ENCODE measurements at regions not wholly inside any gene's neighbourhood (a gene's known extent, or its start where the extent isn't known, plus 50 kb on each side); places are given as distances from the start of the nearest gene placed in this dataset.

GRCh38 chr4:4680758-4681157 is 138.9 kb upstream of the STX18 start:
- H3K9ac ChIP-seq (ENCODE audit: low read length), result no peak overlapping the region
- no peak overlapping the region for H3K18ac ChIP-seq (ENCODE audit: low read length)
- no peak overlapping the region for H2BK5ac ChIP-seq (ENCODE audit: low read length)
- no peak overlapping the region for H3K4ac ChIP-seq (ENCODE audit: low read depth, low read length)
- H3K79me1 ChIP-seq (ENCODE audit: low read length), result no peaks in the 10 kb centered on the region
- H3K56ac ChIP-seq (ENCODE audit: low read length), result no peak overlapping the region
- H3K27ac ChIP-seq (ENCODE audit: low read depth, low read length), result no peak overlapping the region
- no peak for DNase-seq
- H3K4me1 ChIP-seq (ENCODE audit: control insufficient read depth, low read depth, low read length), result peaks cover 7% of the 10 kb centered on the region
- no peak overlapping the region for H3K4me3 ChIP-seq (ENCODE audit: low read length)
- no peaks in the 10 kb centered on the region for H3K36me3 ChIP-seq (ENCODE audit: control insufficient read depth, insufficient read depth, low read length)
- H2AK5ac ChIP-seq (ENCODE audit: low read length), result no peak overlapping the region
- H3K27me3 ChIP-seq (ENCODE audit: insufficient read depth, low read length, poor library complexity), result no peaks in the 10 kb centered on the region
- H4K5ac ChIP-seq (ENCODE audit: low read length), result no peak overlapping the region
- no peak overlapping the region for H2BK120ac ChIP-seq (ENCODE audit: low read depth, low read length)
- H4K8ac ChIP-seq (ENCODE audit: low read depth, low read length), result no peak overlapping the region
- no peaks in the 10 kb centered on the region for H3K79me2 ChIP-seq (ENCODE audit: control insufficient read depth, insufficient read depth, low read length)
- no peak overlapping the region for H2BK15ac ChIP-seq (replicated peaks; ENCODE audit: low read depth)
- no peak overlapping the region for H3K23ac ChIP-seq (ENCODE audit: low read length)
- H3K4me2 ChIP-seq (ENCODE audit: low read length), result no peak overlapping the region
- WGBS (ENCODE audit: extremely low coverage, insufficient coverage, low lambda C conversion rate), result no CpG with 5 or more reads among the region's 2 CpGs

- no peaks in the 10 kb centered on the region for H3K79me2 ChIP-seq (ENCODE audit: control insufficient read depth, insufficient read depth, low read length)
- H2BK120ac ChIP-seq (ENCODE audit: low read depth, low read length), result no peak overlapping the region
- no CpG with 5 or more reads among the region's 4 CpGs for whole genome bisulfite sequencing (ENCODE audit: extremely low coverage, insufficient coverage, low lambda C conversion rate)
Observed at GRCh38 chr4:4680243-4680642, 138.4 kb upstream of the STX18 start.

GRCh38 chr4:4677556-4678522 is 136.0 kb upstream of the STX18 start:
- H4K5ac ChIP-seq (ENCODE audit: low read length), result no peak overlapping the region
- H3K18ac ChIP-seq (ENCODE audit: low read length), result peak overlapping the region; percentile 72
- peak overlapping the region; percentile 10 for H3K56ac ChIP-seq (ENCODE audit: low read length)
- H3K4me1 ChIP-seq (ENCODE audit: control insufficient read depth, low read depth, low read length), result peaks cover 7% of the 10 kb centered on the region
- no peaks in the 10 kb centered on the region for H3K79me1 ChIP-seq (ENCODE audit: low read length)
- H3K4me3 ChIP-seq (ENCODE audit: low read length), result no peak overlapping the region
- H2AK5ac ChIP-seq (ENCODE audit: low read length), result no peak overlapping the region
- H2BK15ac ChIP-seq (replicated peaks; ENCODE audit: low read depth), result no peak overlapping the region
- no peaks in the 10 kb centered on the region for H3K27me3 ChIP-seq (ENCODE audit: insufficient read depth, low read length, poor library complexity)
- peak overlapping the region; percentile 14 for H3K4me2 ChIP-seq (ENCODE audit: low read length)
- no peak overlapping the region for H3K23ac ChIP-seq (ENCODE audit: low read length)
- H4K8ac ChIP-seq (ENCODE audit: low read depth, low read length), result no peak overlapping the region
- H3K36me3 ChIP-seq (ENCODE audit: control insufficient read depth, insufficient read depth, low read length), result no peaks in the 10 kb centered on the region
- H3K79me2 ChIP-seq (ENCODE audit: control insufficient read depth, insufficient read depth, low read length), result no peaks in the 10 kb centered on the region
- no CpG with 5 or more reads among the region's 23 CpGs for WGBS (ENCODE audit: extremely low coverage, insufficient coverage, low lambda C conversion rate)
- peak overlapping the region; percentile 97 for H3K4ac ChIP-seq (ENCODE audit: low read depth, low read length)
- H3K9ac ChIP-seq (ENCODE audit: low read length), result peak overlapping the region; percentile 18
- H2BK120ac ChIP-seq (ENCODE audit: low read depth, low read length), result peak overlapping the region; percentile 78
- H3K27ac ChIP-seq (ENCODE audit: low read depth, low read length), result peak overlapping the region; percentile 55
- DNase-seq, result peak; percentile 74
- H2BK5ac ChIP-seq (ENCODE audit: low read length), result no peak overlapping the region

More at GRCh38 chr4:4680243-4680642, 138.4 kb upstream of the STX18 start:
- no peaks in the 10 kb centered on the region for H3K79me1 ChIP-seq (ENCODE audit: low read length)
- H4K5ac ChIP-seq (ENCODE audit: low read length), result no peak overlapping the region
- no peak for DNase-seq
- no peak overlapping the region for H3K18ac ChIP-seq (ENCODE audit: low read length)
- H3K27ac ChIP-seq (ENCODE audit: low read depth, low read length), result no peak overlapping the region
- H3K23ac ChIP-seq (ENCODE audit: low read length), result no peak overlapping the region
- no peaks in the 10 kb centered on the region for H3K27me3 ChIP-seq (ENCODE audit: insufficient read depth, low read length, poor library complexity)
- no peak overlapping the region for H3K4me3 ChIP-seq (ENCODE audit: low read length)
- H2BK5ac ChIP-seq (ENCODE audit: low read length), result no peak overlapping the region
- no peaks in the 10 kb centered on the region for H3K36me3 ChIP-seq (ENCODE audit: control insufficient read depth, insufficient read depth, low read length)
- no peak overlapping the region for H3K4ac ChIP-seq (ENCODE audit: low read depth, low read length)
- H4K8ac ChIP-seq (ENCODE audit: low read depth, low read length), result no peak overlapping the region
- H3K4me2 ChIP-seq (ENCODE audit: low read length), result no peak overlapping the region
- H2AK5ac ChIP-seq (ENCODE audit: low read length), result no peak overlapping the region
- H3K4me1 ChIP-seq (ENCODE audit: control insufficient read depth, low read depth, low read length), result peaks cover 7% of the 10 kb centered on the region
- H3K9ac ChIP-seq (ENCODE audit: low read length), result no peak overlapping the region
- no peak overlapping the region for H3K56ac ChIP-seq (ENCODE audit: low read length)
- H2BK15ac ChIP-seq (replicated peaks; ENCODE audit: low read depth), result no peak overlapping the region

GRCh38 chr4:4675641-4676040 is 133.8 kb upstream of the STX18 start:
- no peaks in the 10 kb centered on the region for H3K27me3 ChIP-seq (ENCODE audit: insufficient read depth, low read length, poor library complexity)
- no peak overlapping the region for H3K56ac ChIP-seq (ENCODE audit: low read length)
- H4K5ac ChIP-seq (ENCODE audit: low read length), result no peak overlapping the region
- H3K4me3 ChIP-seq (ENCODE audit: low read length), result no peak overlapping the region
- no peak overlapping the region for H3K9ac ChIP-seq (ENCODE audit: low read length)
- H3K4ac ChIP-seq (ENCODE audit: low read depth, low read length), result no peak overlapping the region
- H2BK120ac ChIP-seq (ENCODE audit: low read depth, low read length), result no peak overlapping the region
- H3K36me3 ChIP-seq (ENCODE audit: control insufficient read depth, insufficient read depth, low read length), result no peaks in the 10 kb centered on the region
- no peaks in the 10 kb centered on the region for H3K79me2 ChIP-seq (ENCODE audit: control insufficient read depth, insufficient read depth, low read length)
- H3K79me1 ChIP-seq (ENCODE audit: low read length), result no peaks in the 10 kb centered on the region
- H3K4me1 ChIP-seq (ENCODE audit: control insufficient read depth, low read depth, low read length), result peaks cover 7% of the 10 kb centered on the region
- DNase-seq, result no peak
- H3K27ac ChIP-seq (ENCODE audit: low read depth, low read length), result no peak overlapping the region
- H4K8ac ChIP-seq (ENCODE audit: low read depth, low read length), result no peak overlapping the region
- no peak overlapping the region for H3K18ac ChIP-seq (ENCODE audit: low read length)
- H2AK5ac ChIP-seq (ENCODE audit: low read length), result no peak overlapping the region
- no peak overlapping the region for H3K4me2 ChIP-seq (ENCODE audit: low read length)
- no peak overlapping the region for H2BK5ac ChIP-seq (ENCODE audit: low read length)
- H2BK15ac ChIP-seq (replicated peaks; ENCODE audit: low read depth), result no peak overlapping the region
- no peak overlapping the region for H3K23ac ChIP-seq (ENCODE audit: low read length)

- Histone ChIP-seq H4K8ac (ENCODE audit: low read depth, low read length) (no peak overlapping the region), H2BK5ac (ENCODE audit: low read length) (no peak overlapping the region), H4K5ac (ENCODE audit: low read length) (no peak overlapping the region), H3K79me2 (ENCODE audit: control insufficient read depth, insufficient read depth, low read length) (no peaks in the 10 kb centered on the region), H3K4me2 (ENCODE audit: low read length) (no peak overlapping the region), H3K23ac (ENCODE audit: low read length) (no peak overlapping the region), H3K4me3 (ENCODE audit: low read length) (no peak overlapping the region), H3K9ac (ENCODE audit: low read length) (no peak overlapping the region), H3K4me1 (ENCODE audit: control insufficient read depth, low read depth, low read length) (peaks cover 7% of the 10 kb centered on the region), H3K4ac (ENCODE audit: low read depth, low read length) (no peak overlapping the region), H2BK15ac (replicated peaks; ENCODE audit: low read depth) (no peak overlapping the region), H3K18ac (ENCODE audit: low read length) (no peak overlapping the region), H3K27ac (ENCODE audit: low read depth, low read length) (no peak overlapping the region), H2AK5ac (ENCODE audit: low read length) (no peak overlapping the region), H3K56ac (ENCODE audit: low read length) (no peak overlapping the region), H3K79me1 (ENCODE audit: low read length) (no peaks in the 10 kb centered on the region), H3K27me3 (ENCODE audit: insufficient read depth, low read length, poor library complexity) (no peaks in the 10 kb centered on the region), H2BK120ac (ENCODE audit: low read depth, low read length) (no peak overlapping the region), H3K36me3 (ENCODE audit: control insufficient read depth, insufficient read depth, low read length) (no peaks in the 10 kb centered on the region)
- WGBS (ENCODE audit: extremely low coverage, insufficient coverage, low lambda C conversion rate), result no CpG with 5 or more reads among the region's 3 CpGs
- no peak for DNase-seq
Observed at GRCh38 chr4:4675051-4675581, 133.3 kb upstream of the STX18 start.

Measured in mesendoderm (in vitro differentiated cells).